ENCODE measurements at regions not wholly inside any gene's neighbourhood (a gene's known extent, or its start where the extent isn't known, plus 50 kb on each side); places are given as distances from the start of the nearest gene placed in this dataset.

GRCh38 chr13:47858042-47859025, 142.7 kb downstream of the SUCLA2 start:
- Histone ChIP-seq H3K4me3 (no peak overlapping the region), H3K4me1 (no peaks in the 10 kb centered on the region), H3K27ac (replicated peaks in 1 of 4) (no peak overlapping the region), H3K27me3 (no peaks in the 10 kb centered on the region), H3K9me3 (no peaks in the 10 kb centered on the region), H3K36me3 (no peaks in the 10 kb centered on the region)
- DNase-seq (ENCODE audit: extremely low spot score): no peak
- intact Hi-C loops (cut with DNase I): no loop called here
- WGBS: 79% methylated on average over 8 of the region's 9 CpGs
- no peak for TF ChIP-seq CTCF (IDR thresholded peaks at IDR 0.05)
- TF ChIP-seq EP300 (IDR thresholded peaks at IDR 0.05): no peak
- TF ChIP-seq POLR2A (IDR thresholded peaks at IDR 0.05; ENCODE audit: low read depth): no peak
- TF ChIP-seq POLR2AphosphoS5 (IDR thresholded peaks at IDR 0.05): no peak

- DNase-seq (ENCODE audit: extremely low spot score): no peak
- no peaks in the 10 kb centered on the region for H3K27me3 ChIP-seq
- H3K27ac ChIP-seq (replicated peaks in 1 of 4): no peak overlapping the region
- WGBS: 90% methylated on average over 1 of the region's 1 CpG
- H3K36me3 ChIP-seq: no peaks in the 10 kb centered on the region
- H3K9me3 ChIP-seq: no peaks in the 10 kb centered on the region
- no peaks in the 10 kb centered on the region for H3K4me1 ChIP-seq
- H3K4me3 ChIP-seq: no peak overlapping the region
- intact Hi-C loops (cut with DNase I): no loop called here
- TF ChIP-seq POLR2A (IDR thresholded peaks at IDR 0.05; ENCODE audit: low read depth) (no peak), POLR2AphosphoS5 (IDR thresholded peaks at IDR 0.05) (no peak), EP300 (IDR thresholded peaks at IDR 0.05) (no peak), CTCF (IDR thresholded peaks at IDR 0.05) (no peak)
Measured at GRCh38 chr13:47853236-47853635, 147.8 kb downstream of the SUCLA2 start.

GRCh38 chr13:47846886-47847285, 154.2 kb downstream of the SUCLA2 start:
- no peak for DNase-seq (ENCODE audit: extremely low spot score)
- TF ChIP-seq EP300 (IDR thresholded peaks at IDR 0.05): no peak
- no peak for TF ChIP-seq POLR2A (IDR thresholded peaks at IDR 0.05; ENCODE audit: low read depth)
- 62% methylated on average over 4 of the region's 4 CpGs for WGBS

GRCh38 chr13:47845981-47846380, 155.1 kb downstream of the SUCLA2 start:
- Histone ChIP-seq H3K4me1 (no peaks in the 10 kb centered on the region), H3K9me3 (no peaks in the 10 kb centered on the region), H3K4me3 (no peak overlapping the region), H3K36me3 (no peaks in the 10 kb centered on the region), H3K27me3 (no peaks in the 10 kb centered on the region), H3K27ac (replicated peaks in 1 of 4) (no peak overlapping the region)
- intact Hi-C loops (cut with DNase I): no loop called here
- no peak for TF ChIP-seq EP300 (IDR thresholded peaks at IDR 0.05)
- no peak for TF ChIP-seq CTCF (IDR thresholded peaks at IDR 0.05)
- TF ChIP-seq POLR2A (IDR thresholded peaks at IDR 0.05; ENCODE audit: low read depth): no peak
- TF ChIP-seq POLR2AphosphoS5 (IDR thresholded peaks at IDR 0.05): no peak
- WGBS: 86% methylated on average over 1 of the region's 1 CpG
- DNase-seq (ENCODE audit: extremely low spot score): no peak

More at GRCh38 chr13:47846886-47847285, 154.2 kb downstream of the SUCLA2 start:
- Histone ChIP-seq H3K9me3 (no peaks in the 10 kb centered on the region), H3K4me1 (no peaks in the 10 kb centered on the region), H3K36me3 (no peaks in the 10 kb centered on the region), H3K27me3 (no peaks in the 10 kb centered on the region), H3K27ac (replicated peaks in 1 of 4) (no peak overlapping the region), H3K4me3 (no peak overlapping the region)
- intact Hi-C loops (cut with DNase I): no loop called here

- H3K4me1 ChIP-seq: no peaks in the 10 kb centered on the region
- intact Hi-C loops (cut with DNase I): no loop called here
- 81% methylated on average over 4 of the region's 4 CpGs for WGBS
- TF ChIP-seq POLR2AphosphoS5 (IDR thresholded peaks at IDR 0.05) (no peak), POLR2A (IDR thresholded peaks at IDR 0.05; ENCODE audit: low read depth) (no peak)
- no peak overlapping the region for H3K4me3 ChIP-seq
- no peaks in the 10 kb centered on the region for H3K36me3 ChIP-seq
- H3K27ac ChIP-seq (replicated peaks in 1 of 4): no peak overlapping the region
- no peak for DNase-seq (ENCODE audit: extremely low spot score)
- no peaks in the 10 kb centered on the region for H3K9me3 ChIP-seq
- H3K27me3 ChIP-seq: no peaks in the 10 kb centered on the region
Measured at GRCh38 chr13:47843005-47843404, 158.1 kb downstream of the SUCLA2 start.

Data from esophagus muscularis mucosa (tissue), 4 donors.